Suprapubic skin (tissue), 4 donors: ENCODE measurements at regions not wholly inside any gene's neighbourhood (a gene's known extent, or its start where the extent isn't known, plus 50 kb on each side); places are given as distances from the start of the nearest gene placed in this dataset.

ENCODE experiments used
- DNase-seq, 2 donors: peaks; one replicate each; pipeline ENCODE4 v3.0.0-alpha.2; 2019; ENCODE audit warnings: low spot score in 2 of 2
- H3K27ac ChIP-seq: fragments of 200-600 bp; sonication (generic); one replicate; pipeline ENCODE4 v1.5.1; 2019
- H3K27me3 ChIP-seq: fragments of 200-600 bp; sonication (generic); one replicate; pipeline ENCODE4 v1.5.1; 2019
- H3K36me3 ChIP-seq: fragments of 200-600 bp; sonication (generic); one replicate; pipeline ENCODE4 v1.5.1; 2019
- H3K4me1 ChIP-seq: fragments of 200-600 bp; sonication (generic); one replicate; pipeline ENCODE4 v1.5.1; 2019
- H3K4me3 ChIP-seq: fragments of 200-600 bp; sonication (generic); one replicate; pipeline ENCODE4 v1.5.1; 2019; ENCODE audit warnings: mild to moderate bottlenecking
- H3K9me3 ChIP-seq: fragments of 200-600 bp; sonication (generic); one replicate; pipeline ENCODE4 v1.5.1; 2019
- CTCF ChIP-seq, 2 donors: fragments of 200-600 bp in 1 of 2; fragments of 450-650 bp in 1 of 2; sonication (generic) in 1 of 2; IDR thresholded peaks; one replicate each; pipeline ENCODE4 v1.5.1; 2016 to 2019; ENCODE audit warnings: antibody characterized with exemption in 2 of 2, mild to moderate bottlenecking in 1 of 2, moderate library complexity in 1 of 2
- EP300 ChIP-seq: sonication (generic); formaldehyde crosslinking; IDR thresholded peaks from one replicate; pipeline ENCODE4 v1.6.1; 2017; ENCODE audit warnings: antibody characterized with exemption
- POLR2A ChIP-seq, 2 donors: fragments of 450-650 bp; IDR thresholded peaks; one replicate each; pipeline ENCODE4 v1.6.1; 2017; ENCODE audit warnings: antibody characterized with exemption in 2 of 2, mild to moderate bottlenecking in 2 of 2, moderate library complexity in 2 of 2
- POLR2AphosphoS5 ChIP-seq, 3 donors: sonication (generic); formaldehyde crosslinking; IDR thresholded peaks; one replicate each; pipeline ENCODE4 v1.6.1; 2017; ENCODE audit warnings: antibody characterized with exemption in 3 of 3
- WGBS: methylation state at CpG from one replicate; pipeline ENCODE4 v1.1.5; 2018; 5-methylcytosine and 5-hydroxymethylcytosine counted together

GRCh38 chr7:9863545-9863944, 1110.1 kb upstream of the PHF14 start:
- no peaks in the 10 kb centered on the region for H3K27me3 ChIP-seq
- TF ChIP-seq CTCF (IDR thresholded peaks at IDR 0.05) = no peak
- no peak for TF ChIP-seq POLR2A (IDR thresholded peaks at IDR 0.05)
- no peak for TF ChIP-seq EP300
- TF ChIP-seq POLR2AphosphoS5 (IDR thresholded peaks at IDR 0.05) = no peak
- DNase-seq = no peak
- no peaks in the 10 kb centered on the region for H3K4me1 ChIP-seq
- H3K9me3 ChIP-seq = no peaks in the 10 kb centered on the region
- H3K27ac ChIP-seq = no peak overlapping the region
- no peak overlapping the region for H3K4me3 ChIP-seq
- no peaks in the 10 kb centered on the region for H3K36me3 ChIP-seq
- 47% methylated on average over 3 of the region's 3 CpGs for WGBS

GRCh38 chr7:9869151-9869550, 1104.5 kb upstream of the PHF14 start:
- TF ChIP-seq POLR2A (IDR thresholded peaks at IDR 0.05) = no peak
- TF ChIP-seq EP300 = no peak
- no peak for TF ChIP-seq CTCF (IDR thresholded peaks at IDR 0.05)
- TF ChIP-seq POLR2AphosphoS5 (IDR thresholded peaks at IDR 0.05) = no peak
- Histone ChIP-seq H3K9me3 (no peaks in the 10 kb centered on the region), H3K27me3 (no peaks in the 10 kb centered on the region), H3K27ac (no peak overlapping the region), H3K36me3 (no peaks in the 10 kb centered on the region), H3K4me1 (no peaks in the 10 kb centered on the region), H3K4me3 (no peak overlapping the region)
- DNase-seq = no peak
- 53% methylated on average over 1 of the region's 1 CpG for WGBS

- Histone ChIP-seq H3K27me3 (no peaks in the 10 kb centered on the region), H3K9me3 (no peaks in the 10 kb centered on the region), H3K36me3 (no peaks in the 10 kb centered on the region), H3K27ac (no peak overlapping the region), H3K4me1 (no peaks in the 10 kb centered on the region), H3K4me3 (no peak overlapping the region)
- no peak for TF ChIP-seq CTCF (IDR thresholded peaks at IDR 0.05)
- no peak for TF ChIP-seq POLR2A (IDR thresholded peaks at IDR 0.05)
- TF ChIP-seq POLR2AphosphoS5 (IDR thresholded peaks at IDR 0.05) = no peak
- no peak for TF ChIP-seq EP300
- no peak for DNase-seq
- WGBS = 92% methylated on average over 2 of the region's 2 CpGs
Observed at GRCh38 chr7:9869566-9869965, 1104.1 kb upstream of the PHF14 start.

GRCh38 chr7:9870674-9871073, 1103.0 kb upstream of the PHF14 start:
- 80% methylated on average over 4 of the region's 4 CpGs for WGBS

GRCh38 chr7:9874182-9874581, 1099.5 kb upstream of the PHF14 start:
- Histone ChIP-seq H3K27ac (no peak overlapping the region), H3K9me3 (no peaks in the 10 kb centered on the region), H3K4me3 (no peak overlapping the region), H3K27me3 (no peaks in the 10 kb centered on the region), H3K36me3 (no peaks in the 10 kb centered on the region), H3K4me1 (no peaks in the 10 kb centered on the region)
- WGBS = 91% methylated on average over 1 of the region's 1 CpG
- no peak for DNase-seq
- TF ChIP-seq POLR2AphosphoS5 (IDR thresholded peaks at IDR 0.05) (no peak), POLR2A (IDR thresholded peaks at IDR 0.05) (no peak)

More at GRCh38 chr7:9870674-9871073, 1103.0 kb upstream of the PHF14 start:
- Histone ChIP-seq H3K27ac (no peak overlapping the region), H3K27me3 (no peaks in the 10 kb centered on the region), H3K9me3 (no peaks in the 10 kb centered on the region), H3K4me3 (no peak overlapping the region), H3K36me3 (no peaks in the 10 kb centered on the region), H3K4me1 (no peaks in the 10 kb centered on the region)
- no peak for DNase-seq
- TF ChIP-seq POLR2AphosphoS5 (IDR thresholded peaks at IDR 0.05) (no peak), CTCF (IDR thresholded peaks at IDR 0.05) (no peak), POLR2A (IDR thresholded peaks at IDR 0.05) (no peak), EP300 (no peak)

GRCh38 chr7:9876053-9876452, 1097.6 kb upstream of the PHF14 start:
- no peak overlapping the region for H3K27ac ChIP-seq
- H3K4me3 ChIP-seq = no peak overlapping the region
- H3K27me3 ChIP-seq = no peaks in the 10 kb centered on the region
- no peaks in the 10 kb centered on the region for H3K4me1 ChIP-seq
- no peaks in the 10 kb centered on the region for H3K9me3 ChIP-seq
- no peaks in the 10 kb centered on the region for H3K36me3 ChIP-seq
- DNase-seq = no peak
- no peak for TF ChIP-seq EP300
- TF ChIP-seq CTCF (IDR thresholded peaks at IDR 0.05) = no peak
- no peak for TF ChIP-seq POLR2A (IDR thresholded peaks at IDR 0.05)
- TF ChIP-seq POLR2AphosphoS5 (IDR thresholded peaks at IDR 0.05) = no peak
